ENCODE measurements at regions not wholly inside any gene's neighbourhood (a gene's known extent, or its start where the extent isn't known, plus 50 kb on each side); places are given as distances from the start of the nearest gene placed in this dataset.

- DNase-seq, result no peak
Measured at GRCh38 chr22:49077586-49077985, 750.1 kb downstream of the BRD1 start.

- no peak for DNase-seq
Measured at GRCh38 chr22:49077036-49077393, 750.7 kb downstream of the BRD1 start.

GRCh38 chr22:49076300-49077035 lies 751.2 kb downstream of the BRD1 start:
- no peak for DNase-seq

- DNase-seq, result no peak
Measured at GRCh38 chr22:49075150-49075549, 752.5 kb downstream of the BRD1 start.

- DNase-seq, result no peak
Measured at GRCh38 chr22:49073873-49074417, 753.7 kb downstream of the BRD1 start.

GRCh38 chr22:49072996-49073645 lies 754.6 kb downstream of the BRD1 start:
- DNase-seq, result no peak

GRCh38 chr22:49070501-49070900 lies 757.2 kb downstream of the BRD1 start:
- DNase-seq, result no peak

- no peak for DNase-seq
Measured at GRCh38 chr22:49068861-49069500, 758.7 kb downstream of the BRD1 start.

GRCh38 chr22:49067504-49067903 lies 760.2 kb downstream of the BRD1 start:
- DNase-seq, result no peak

GRCh38 chr22:49066619-49067018 lies 761.1 kb downstream of the BRD1 start:
- DNase-seq, result no peak

GRCh38 chr22:49064836-49065235 lies 762.8 kb downstream of the BRD1 start:
- no peak for DNase-seq

- DNase-seq, result no peak
Measured at GRCh38 chr22:49063545-49063890, 764.2 kb downstream of the BRD1 start.

GRCh38 chr22:49062802-49063544 lies 764.7 kb downstream of the BRD1 start:
- DNase-seq, result no peak

GRCh38 chr22:49062155-49062801 lies 765.4 kb downstream of the BRD1 start:
- DNase-seq, result peak; percentile 67

GRCh38 chr22:49057910-49058309 lies 769.8 kb downstream of the BRD1 start:
- no peak for DNase-seq

GRCh38 chr22:49056301-49056700 lies 771.4 kb downstream of the BRD1 start:
- no peak for DNase-seq

- no peak for DNase-seq
Measured at GRCh38 chr22:49055406-49055805, 772.3 kb downstream of the BRD1 start.

- no peak for DNase-seq
Measured at GRCh38 chr22:49053578-49053977, 774.1 kb downstream of the BRD1 start.

- DNase-seq, result no peak
Measured at GRCh38 chr22:49052560-49052959, 775.1 kb downstream of the BRD1 start.

GRCh38 chr22:49052023-49052538 lies 775.6 kb downstream of the BRD1 start:
- peak; percentile 42 for DNase-seq

- DNase-seq, result no peak
Measured at GRCh38 chr22:49051491-49052022, 776.1 kb downstream of the BRD1 start.

- DNase-seq, result no peak
Measured at GRCh38 chr22:49049691-49050090, 778.0 kb downstream of the BRD1 start.
